IPS-NIHi11 (cell line): ENCODE measurements at regions not wholly inside any gene's neighbourhood (a gene's known extent, or its start where the extent isn't known, plus 50 kb on each side); places are given as distances from the start of the nearest gene placed in this dataset.
"Not testable (repeated sequence)": the region's sequence is repeated elsewhere in the genome, so short reads cannot be mapped to it uniquely, and the experiment has no call there.

Source experiments
- DNase-seq: peaks from one replicate; pipeline ENCODE4 v3.0.0; 2012; ENCODE audit warnings: mixed read lengths, low spot score

DNA sequence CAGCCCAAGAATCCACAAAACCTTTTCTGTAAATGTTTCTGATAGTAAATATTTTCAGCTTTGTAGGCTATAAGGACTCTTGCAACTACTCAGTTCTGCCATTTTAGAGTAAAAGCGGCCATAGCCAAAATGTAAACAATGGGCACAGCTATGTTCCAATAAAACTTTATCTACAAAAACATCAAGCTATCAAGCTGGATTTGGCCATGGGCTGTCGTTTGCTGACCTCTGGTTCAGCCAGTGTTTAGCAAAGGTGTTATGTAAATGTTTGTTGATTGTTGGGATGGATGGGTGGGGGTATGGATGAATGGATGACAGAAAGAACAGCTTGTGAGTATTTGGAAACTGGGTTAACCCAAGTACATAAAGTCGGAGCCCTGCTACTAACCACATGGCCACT is 111.1 kb upstream of the VRK1 start:
- DNase-seq, result no peak

DNA sequence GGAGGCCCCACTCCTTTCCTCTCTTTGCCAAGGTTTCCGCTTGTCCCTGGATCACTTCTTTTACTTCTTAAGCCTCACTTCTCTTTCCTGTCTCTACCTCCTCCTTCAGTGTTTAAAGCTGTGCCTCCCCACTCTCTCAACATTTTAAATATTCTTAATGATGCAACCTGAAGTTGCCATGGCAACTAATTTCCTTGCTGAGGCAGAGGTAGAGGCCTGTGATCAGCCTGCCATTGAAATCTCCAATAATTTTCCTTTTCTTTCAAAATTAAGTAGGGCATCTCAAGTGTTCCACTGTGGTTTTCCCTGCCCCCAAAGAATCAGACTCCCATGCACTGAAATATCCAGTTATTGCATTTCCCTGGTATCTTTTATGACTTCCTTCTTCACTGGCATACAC is 108.6 kb upstream of the VRK1 start:
- no peak for DNase-seq

DNA sequence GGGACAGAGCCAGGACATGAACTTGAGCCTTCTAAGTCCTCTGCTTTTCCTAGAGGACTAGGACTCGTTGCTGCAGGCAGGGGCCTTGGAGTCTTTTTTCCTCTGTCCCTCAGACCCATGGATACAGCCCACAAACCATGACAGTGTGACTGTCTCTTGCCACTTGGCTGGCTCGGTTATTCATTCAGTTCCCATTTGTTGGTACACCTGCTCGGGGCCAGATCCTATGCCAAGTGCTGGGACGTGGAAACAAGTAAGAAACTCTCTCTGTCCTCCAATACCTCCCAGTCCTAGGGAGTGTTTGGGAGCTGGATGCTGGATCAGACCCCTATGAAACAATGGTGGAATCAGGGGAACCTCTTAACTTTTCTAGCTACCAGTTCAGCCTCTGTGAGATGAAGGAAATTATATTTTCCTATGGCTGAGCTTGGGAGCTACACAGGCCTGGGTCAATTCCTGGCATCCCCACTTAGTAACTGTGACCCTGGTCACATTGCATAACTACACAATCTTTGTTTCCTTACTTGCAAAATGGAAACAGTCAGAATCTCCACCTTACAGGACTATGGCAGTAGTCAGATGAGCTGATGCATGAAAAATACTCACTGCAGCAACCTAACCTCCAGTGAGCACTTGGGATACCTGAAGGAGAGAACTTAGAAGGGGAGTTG is 106.3 kb upstream of the VRK1 start:
- DNase-seq, result no peak

DNA sequence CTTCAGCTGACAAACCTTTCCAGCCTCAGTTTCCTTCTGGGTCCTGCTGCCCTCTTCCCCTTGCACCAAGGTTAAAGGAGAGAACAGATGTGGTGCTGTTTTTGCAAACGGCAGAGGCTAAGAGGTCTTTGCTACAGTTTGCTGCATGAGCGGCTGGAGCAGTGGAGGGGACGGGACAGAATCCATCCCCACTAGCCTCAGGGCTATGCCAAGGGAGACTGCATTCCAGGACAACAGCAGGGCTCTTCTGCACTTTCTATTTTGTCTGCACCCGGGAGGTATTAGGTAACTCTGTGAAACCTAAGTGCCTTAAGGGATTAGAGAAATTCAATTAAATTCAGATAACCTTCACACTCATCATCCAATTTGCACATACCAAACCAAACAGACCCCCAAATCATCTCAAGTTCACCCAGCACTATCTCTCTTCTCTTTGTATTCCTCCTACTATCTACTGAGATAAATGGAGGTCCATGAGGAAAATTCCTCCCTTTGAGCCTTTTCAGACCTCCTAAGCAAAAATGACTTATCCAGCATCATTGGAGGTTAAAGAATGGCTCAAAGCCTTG is 103.8 kb upstream of the VRK1 start:
- DNase-seq, result no peak

DNA sequence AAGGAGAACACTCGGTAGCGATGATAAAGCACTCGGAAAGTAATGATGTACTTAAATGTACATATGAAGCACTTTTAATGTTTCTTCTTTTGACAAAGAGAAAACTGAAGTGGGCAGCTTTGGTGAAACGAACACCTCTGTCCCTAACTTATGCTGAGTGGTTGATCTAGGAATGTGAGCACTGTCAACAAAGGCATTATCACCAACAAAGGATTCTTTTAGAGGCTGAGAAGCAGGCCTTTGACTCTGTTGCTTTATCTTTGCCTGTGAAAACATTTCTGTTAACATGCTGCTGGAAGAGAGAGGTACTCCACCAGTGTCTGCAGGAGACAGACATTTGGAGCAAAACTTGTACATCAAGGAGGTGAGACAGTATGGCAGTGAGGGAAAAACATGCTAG is 103.2 kb upstream of the VRK1 start:
- no peak for DNase-seq

DNA sequence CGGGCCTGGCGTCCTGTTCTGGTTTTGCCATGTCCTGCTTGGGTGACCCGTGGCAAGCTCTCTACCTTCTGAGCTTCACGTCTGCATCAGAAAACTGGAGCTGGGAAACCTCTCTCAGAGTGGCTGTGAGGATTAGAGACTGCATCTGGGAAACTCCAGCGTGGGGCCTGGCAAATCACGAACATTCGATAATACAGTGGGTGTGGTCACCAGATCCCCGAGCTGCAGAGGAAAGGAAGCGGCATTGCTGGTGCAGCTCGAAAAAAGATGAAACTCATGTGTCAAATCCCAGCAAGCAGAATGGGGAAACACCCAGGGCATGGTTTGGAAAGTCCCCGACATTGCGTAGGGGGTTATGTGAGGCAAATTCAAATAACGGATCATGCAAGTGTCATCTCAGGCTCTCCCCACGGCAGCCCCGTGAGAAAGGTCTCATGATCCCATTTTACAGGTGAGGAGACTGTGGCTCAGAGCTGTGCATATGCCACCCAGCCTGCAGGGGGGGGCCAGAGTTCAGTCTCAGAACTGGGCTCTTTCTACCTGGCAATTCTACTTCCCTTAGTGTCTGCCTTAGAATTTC is 98.1 kb upstream of the VRK1 start:
- no peak for DNase-seq

DNA sequence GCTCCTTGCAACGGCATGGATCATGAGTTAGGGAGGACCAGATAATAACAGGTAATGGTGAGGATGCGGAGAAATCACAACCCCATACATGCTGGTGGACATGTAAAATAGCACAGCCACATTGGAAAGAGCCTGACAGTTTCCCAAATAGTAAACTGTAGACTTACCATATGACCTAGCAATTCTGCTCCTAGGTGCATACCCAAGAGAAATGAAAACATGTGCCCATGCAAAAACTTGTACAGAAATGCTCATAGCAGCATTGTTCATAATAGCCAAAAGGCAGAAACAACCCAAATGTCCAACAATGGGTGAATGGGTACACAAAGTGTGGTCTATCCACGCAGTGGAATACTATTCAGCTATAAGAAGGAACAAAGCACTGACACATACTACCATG is 97.5 kb upstream of the VRK1 start:
- no peak for DNase-seq

DNA sequence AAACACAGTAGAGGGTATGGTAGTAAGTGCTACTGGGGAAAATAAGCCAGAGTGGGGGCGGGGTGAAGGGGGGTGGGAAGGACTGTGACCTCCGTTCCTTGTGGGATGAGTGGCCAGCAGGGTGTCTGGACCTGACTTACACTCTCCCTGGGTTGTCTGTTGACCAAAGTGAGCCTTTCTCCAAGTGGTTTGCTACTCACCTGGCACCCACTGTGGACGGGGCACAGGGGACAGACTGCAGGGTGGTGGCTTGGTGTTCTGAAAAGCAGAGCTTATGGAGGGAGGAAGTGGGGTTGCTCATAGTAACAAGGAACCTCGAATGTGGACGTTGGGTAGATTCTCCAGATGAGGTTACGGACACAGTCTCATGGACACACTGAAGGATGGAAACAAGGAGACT is 94.4 kb upstream of the VRK1 start:
- DNase-seq, result no peak

DNA sequence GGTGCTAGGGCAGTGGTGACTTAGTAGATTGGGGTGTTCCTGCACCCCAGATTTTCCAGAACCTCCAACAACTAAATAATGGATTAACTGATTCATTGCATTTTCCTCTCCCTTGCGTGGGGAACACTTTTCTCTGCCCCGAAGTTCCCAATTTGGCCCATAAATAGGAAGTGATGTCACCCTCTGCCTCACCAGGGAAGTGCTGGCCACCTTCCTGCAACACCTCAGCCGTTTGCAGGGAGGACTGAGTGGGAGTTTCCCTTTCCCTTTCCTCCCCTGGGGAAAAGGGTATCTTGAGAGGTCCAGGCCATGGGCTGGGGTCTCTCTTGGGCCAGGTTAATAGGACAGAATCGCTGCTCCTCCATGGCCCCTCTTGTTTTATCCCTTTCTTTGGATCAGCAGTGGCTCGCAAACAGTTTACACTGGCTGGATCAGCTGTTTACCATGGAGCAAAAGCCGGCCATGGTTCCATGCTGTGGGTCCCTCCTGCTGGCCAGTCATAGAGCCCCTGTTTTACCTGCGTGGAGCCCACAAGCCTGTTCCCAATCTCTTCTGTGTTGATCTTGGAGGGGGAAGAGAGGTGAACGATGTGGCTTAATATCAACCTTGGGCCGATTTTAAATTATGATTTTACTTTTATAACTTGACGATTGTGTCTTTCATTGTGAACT is 91.6 kb upstream of the VRK1 start:
- no peak for DNase-seq

DNA sequence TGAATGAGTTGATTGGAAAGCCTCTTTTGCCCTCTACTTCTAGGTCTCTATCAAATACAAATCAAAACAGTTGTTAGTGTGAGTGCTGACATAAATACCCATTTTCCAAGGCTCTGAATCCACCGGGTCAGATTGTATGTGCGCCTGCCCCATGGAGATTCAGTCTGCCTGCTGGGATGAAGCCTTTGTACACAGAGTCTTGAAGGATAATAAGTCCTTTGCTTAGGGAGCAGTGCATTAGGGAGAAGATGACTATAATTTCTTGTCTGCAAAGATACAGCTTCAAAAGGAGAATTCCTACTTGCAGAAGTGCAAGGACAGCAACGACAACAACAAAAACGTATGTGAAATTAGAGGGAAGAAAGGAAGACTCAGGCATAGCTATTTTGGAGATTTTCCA is 90.3 kb upstream of the VRK1 start:
- no peak for DNase-seq

DNA sequence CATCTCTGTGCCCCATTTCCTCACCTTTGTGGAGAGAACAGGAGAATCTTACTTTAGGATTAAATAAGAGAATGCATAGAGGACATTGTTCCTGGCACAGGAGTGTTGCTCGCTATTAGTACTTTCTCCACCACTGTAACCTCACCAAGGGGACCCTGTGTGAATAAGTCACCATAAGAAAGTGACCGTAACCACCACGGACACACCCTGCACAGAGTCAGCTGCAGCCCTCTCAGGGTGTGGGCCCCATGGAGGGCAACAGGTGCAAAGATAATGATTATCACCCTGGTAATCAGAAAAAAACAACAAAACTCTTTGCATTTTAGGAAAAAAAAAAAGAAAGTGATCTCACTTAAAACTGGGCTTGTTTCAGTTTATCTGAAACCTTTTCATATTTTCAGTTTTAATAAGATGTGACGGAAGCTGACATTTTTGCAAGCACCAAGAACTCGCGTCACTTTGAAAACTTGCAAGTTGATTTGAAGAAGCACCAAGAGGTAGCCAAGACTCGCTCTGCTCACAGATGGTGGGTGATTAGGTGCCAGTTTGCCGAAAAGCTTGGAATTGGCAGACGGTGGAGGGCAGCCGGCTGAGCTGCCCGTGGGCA is 87.0 kb upstream of the VRK1 start:
- DNase-seq, result no peak

DNA sequence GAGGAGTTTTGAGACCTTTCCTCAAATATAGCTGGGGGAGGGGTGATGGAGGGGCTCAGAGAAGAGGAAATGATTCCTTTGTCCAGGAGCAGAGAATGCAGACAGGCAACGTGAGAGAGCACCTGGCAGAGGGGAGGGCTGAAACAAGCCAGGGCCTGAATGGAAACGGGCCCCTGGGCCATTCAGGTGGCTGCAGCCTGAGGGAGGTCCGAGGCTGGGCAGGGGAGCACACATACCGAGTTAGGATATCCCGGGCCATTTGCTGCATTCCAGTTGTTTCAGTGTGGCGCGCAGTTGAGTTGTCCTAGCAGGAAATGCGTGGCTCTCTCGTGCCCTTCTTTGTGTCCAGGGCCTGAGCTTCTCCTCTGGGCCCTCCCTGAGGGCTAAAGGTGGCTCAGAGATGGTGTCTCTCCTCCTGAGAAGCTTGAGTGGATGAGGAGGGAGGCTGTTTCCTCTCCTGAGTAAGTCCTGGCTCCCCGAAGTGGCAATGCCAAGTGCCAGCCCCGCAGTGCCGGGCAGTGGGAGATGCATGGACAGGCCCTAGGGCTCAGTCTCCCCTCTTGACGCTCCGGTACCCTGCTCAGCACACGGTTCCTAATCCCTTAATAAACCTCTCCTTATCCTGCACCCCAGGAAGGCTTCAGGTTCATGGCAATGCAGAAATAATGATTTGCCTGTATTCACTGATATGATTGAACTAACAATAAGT is 85.5 kb upstream of the VRK1 start:
- no peak for DNase-seq

DNA sequence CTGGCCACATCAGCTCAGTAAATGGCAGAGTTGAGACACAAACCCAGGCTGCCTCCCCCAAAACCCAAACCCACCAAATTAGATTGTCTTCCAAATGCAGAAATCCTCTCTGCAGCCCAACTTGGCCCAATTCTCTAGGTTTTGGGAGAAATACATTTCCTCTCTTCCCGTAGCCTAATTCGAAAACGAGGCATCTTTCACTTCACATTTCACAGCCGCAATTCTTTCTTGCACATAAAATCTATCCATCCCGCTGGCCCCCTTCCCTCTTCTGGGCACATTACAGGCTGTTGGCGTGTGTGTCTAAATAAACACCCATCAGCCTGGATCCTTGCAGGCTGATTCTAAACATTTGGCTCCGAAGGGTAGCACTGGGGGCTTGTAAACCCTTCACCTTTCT is 83.8 kb upstream of the VRK1 start:
- no peak for DNase-seq

DNA sequence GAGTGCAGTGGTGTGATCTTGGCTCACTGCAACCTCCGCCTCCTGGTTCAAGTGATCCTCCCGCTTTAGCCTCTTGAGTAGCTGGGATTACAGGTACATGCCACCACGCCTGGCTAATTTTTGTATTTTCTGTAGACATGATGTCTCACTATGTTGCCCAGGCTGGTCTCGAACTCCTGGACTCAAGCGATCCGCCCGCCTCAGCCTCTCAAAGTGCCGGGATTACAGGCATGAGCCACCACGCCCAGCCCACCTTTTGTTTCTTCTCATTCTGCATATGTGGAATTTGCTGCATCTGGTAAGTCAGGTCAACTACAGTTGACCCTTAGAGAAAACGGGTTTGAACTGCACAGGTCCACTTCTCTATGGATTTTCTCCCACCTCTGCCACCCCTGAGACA is 82.6 kb upstream of the VRK1 start:
- not testable (repeated sequence) for DNase-seq

DNA sequence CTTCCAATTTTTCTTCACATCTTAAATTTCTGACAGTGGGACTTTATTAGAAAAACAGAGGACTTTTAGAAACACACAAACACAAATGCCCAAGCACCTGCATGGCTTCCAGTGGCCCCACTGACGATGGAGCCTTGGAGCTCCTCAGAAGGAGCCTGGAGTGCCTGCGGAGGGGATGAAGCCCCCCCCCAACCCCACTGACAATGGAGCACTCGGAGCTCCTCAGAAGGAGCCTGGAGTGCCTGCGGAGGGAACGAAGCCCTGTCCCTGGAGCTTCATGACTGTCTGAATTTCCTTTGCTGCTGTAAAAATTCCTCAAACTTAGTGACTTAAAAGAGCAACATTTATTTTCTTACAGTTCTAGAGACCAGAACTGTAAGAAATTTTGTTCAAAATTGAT is 80.1 kb upstream of the VRK1 start:
- no peak for DNase-seq

DNA sequence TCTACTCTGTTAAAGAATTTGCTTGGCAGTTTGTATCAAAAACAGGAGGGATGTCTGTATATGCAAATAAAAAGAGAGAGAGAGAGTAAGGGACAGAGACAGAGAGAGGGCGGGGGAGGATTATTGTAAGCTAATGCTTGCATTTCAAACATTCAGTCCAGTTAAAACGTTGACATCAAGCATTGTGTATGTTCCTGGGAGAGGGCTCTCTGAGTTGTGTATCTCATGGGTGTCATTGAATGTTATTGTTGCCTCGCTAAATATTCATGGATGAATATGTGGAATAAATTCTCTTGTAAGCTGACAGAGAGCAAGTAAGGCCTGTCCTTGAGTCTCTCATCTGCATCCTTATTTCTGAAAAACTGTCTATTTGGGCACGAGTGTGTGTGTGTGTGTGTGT is 78.8 kb upstream of the VRK1 start:
- no peak for DNase-seq

DNA sequence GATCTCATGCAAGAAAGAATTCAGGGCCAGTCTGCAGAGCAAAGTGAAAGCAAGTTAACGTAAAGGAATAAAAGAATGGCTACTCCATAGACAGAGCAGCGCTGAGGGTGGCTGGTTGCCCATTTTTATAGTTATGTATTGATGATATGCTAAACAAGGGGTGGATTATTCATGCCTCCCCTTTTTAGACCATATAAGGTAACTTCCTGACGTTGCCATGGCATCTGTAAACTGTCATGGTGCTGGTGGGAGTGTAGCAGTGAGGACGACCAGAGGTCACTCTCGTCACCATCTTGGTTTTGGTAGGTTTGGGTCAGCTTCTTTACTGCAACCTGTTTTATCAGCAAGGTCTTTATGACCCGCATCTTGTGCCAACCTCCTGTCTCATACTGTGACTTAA is 76.5 kb upstream of the VRK1 start:
- DNase-seq, result not testable (repeated sequence)

DNA sequence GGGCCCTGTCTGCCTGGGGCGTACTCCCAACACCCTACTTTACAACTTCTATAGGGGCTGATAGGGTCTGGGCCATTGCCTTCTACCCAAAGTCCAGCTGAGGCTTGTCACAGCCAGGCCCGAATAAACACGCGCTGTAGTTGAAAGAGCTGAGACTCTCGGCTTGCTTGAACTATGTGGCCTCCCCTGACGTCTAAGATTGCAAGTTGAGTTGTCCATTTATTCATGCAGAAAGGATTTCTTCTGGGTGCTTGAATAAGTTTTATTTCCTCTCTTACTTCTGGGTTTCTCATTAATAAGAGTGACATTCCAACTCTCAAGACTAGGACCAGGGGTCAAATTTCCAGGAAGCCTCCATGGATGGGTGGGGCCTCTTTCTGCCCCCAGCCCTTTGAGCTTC is 74.4 kb upstream of the VRK1 start:
- no peak for DNase-seq

DNA sequence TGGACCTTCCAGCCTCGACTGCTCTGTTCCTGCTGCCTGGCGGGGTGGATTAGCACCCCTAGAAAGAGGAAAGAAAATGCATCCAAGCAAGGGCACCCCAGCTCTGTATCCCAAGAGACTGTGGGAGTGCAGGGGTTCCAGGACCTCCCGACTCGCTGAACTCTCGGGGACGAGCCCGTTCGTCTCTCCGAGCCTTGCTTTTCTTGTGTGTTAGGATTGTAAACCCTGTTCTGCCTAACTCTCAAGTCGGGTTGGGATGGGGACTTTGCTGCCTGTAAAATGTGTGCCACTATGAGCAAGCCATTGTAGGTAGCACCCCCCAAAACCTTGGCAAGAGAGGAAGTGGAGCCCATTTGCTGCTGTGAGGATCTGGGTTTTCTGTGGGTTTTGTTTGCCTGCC is 73.2 kb upstream of the VRK1 start:
- DNase-seq, result no peak

DNA sequence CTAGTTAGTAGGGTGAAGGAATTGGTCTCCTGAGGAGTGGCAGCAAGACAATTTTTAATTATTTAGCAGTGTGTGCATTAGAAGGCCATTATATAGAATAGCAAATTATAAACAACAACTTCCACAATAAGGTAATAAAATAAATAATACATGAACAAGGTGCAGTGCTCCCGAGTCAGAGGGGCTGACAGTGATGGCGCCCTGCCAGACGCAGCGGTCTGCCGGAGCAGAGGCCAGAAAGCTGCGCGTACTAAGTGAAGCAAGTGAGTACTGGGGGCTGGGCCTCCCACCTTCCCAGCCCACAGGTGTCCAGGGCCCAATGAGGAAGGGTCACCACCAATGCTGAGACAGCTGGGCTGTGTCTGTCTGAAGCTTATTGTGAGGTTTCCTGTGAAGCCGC is 72.0 kb upstream of the VRK1 start:
- no peak for DNase-seq

DNA sequence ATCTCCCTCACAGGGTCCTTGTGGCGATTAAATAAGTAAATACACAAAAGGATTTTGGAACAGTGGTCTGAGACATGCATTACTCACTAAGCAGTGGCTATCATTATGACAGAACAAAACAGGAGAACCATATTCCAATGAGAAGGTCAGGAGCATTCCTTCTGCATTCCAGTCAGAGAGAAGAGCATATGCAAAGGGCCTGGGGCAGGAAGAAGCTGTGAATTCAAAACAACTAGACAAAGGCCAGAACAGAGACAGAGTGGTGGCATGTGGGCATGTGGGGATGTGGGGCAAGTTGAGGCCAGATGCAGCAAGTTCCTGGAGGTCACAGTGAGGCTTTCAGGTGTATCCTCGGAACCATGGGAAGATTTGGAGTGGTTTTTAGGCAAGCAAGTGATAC is 70.1 kb upstream of the VRK1 start:
- no peak for DNase-seq

DNA sequence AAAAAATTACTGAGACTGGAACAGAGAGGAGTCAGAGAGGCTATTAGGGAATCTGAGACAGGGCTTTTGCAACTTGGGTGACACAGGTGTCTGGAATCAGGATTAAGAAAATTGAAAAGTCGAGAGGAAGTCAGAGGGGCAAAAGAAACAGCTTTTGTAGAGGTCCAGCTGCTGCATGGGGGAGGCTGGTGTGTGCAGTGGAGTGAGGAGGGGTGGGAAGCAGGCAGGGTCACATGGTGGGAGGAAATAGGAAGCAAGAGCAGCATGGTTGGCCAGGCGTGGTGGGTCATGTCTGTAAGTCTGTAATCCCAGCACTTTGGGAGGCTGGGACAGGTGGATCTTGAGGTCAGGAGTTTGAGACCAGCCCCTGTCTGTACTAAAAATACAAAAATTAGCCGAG is 69.7 kb upstream of the VRK1 start:
- DNase-seq, result no peak
